Suppressor macrophage treated with lipopolysaccharide for 1 hour (primary cell): ENCODE measurements at regions not wholly inside any gene's neighbourhood (a gene's known extent, or its start where the extent isn't known, plus 50 kb on each side); places are given as distances from the start of the nearest gene placed in this dataset.
"Not testable (repeated sequence)": the region's sequence is repeated elsewhere in the genome, so short reads cannot be mapped to it uniquely, and the experiment has no call there.

Experiments
- DNase-seq, 3 donors: peaks; one replicate each; pipeline ENCODE4 v3.0.0-alpha.2; 2020 to 2022

DNA sequence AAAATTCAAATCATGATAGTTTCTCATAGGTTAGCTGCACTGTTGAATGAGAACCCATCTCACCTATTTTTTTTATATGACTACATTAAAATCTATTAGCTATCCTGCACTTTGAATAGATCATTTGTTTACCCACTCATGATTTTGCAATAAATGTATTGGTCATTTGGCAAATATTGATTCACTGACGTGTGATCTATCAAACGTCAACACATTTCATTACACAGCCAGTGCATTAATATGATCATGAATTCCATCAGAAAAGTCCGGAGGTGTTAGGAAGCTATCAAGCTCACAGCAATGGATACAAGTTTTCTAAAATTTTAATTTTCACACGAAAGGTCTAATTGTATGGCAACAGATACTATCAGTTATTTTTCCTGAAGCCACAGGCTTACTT, 128.2 kb upstream of the ID2 start:
- no peak for DNase-seq

DNA sequence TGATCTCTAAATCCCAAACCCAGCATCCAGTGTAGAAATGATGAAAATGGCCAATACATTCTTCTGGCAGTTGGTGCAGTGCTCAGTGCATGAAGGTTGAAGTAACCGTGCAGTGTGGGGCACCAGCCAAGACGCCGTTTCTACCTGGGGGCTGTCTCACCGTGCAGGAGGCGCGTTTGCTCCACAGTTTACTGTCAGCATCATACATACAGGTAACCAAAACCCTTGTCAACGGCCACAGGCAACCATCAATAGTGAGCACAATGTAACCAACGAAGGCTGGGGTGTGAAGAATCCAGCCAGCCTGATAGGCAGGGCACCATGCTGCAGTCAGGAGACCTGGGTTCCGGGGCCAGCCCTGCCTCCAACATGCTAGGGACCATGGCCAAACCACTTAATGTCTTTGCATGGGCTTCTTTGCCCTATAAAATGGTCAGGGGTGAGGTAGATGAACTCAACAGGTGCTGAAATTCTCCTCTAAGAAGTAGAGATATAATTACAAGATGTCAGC, 127.5 kb upstream of the ID2 start:
- no peak for DNase-seq

DNA sequence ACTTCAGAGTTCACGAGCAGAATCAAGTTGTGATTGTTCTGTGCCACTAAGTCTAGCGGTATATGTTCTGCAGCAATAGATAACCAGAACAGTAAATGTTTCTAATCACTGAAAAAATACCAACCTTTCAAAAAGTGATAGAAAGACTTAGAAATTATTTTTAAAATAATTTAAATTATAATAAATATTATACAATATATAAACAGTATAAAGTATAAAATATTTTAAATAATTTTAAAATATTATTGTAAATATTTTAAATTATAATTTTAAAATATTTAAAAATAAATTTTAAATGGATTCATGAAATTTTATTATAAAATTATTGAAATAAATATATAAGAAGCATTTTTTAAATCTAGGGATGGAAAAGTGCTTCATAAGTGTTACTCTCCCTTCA, 126.3 kb upstream of the ID2 start:
- DNase-seq = no peak

DNA sequence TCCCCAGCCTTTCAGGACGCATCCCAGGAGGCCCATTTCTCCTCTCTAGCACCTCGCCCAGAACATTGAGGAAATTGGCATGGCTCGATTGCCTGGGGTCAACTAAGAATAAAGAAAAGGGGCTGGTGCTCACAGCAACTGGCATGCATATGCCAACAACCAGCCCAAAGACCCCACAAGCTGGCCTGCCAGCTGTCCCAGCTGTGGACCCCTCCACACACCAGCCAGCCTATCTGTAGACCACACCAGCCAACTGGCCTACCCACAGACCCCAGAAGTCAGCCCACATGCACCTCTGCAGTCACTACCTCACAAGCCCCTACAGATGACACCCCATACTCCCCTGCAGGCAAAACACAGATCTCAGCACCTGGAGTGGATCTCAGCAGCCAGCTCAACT, 123.8 kb upstream of the ID2 start:
- no peak for DNase-seq

DNA sequence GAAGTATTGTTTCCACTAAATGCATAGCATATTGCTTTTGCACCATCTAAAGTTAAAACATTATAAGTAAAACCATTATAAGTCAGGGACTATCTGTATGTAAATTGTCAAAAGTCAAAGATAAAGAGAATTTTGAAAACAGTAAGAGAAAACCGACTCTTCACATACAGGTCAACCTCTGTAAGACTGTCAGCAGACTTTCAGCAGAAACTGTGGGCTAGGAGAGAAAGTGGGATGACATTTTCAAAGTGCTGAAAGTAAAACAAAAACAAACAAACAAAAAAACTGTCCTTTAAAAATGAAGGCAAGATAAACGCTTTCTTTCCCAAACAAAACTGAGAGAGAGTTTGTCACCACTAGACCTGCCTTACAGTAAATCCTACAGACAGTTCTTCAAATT, 122.9 kb upstream of the ID2 start:
- DNase-seq = no peak

DNA sequence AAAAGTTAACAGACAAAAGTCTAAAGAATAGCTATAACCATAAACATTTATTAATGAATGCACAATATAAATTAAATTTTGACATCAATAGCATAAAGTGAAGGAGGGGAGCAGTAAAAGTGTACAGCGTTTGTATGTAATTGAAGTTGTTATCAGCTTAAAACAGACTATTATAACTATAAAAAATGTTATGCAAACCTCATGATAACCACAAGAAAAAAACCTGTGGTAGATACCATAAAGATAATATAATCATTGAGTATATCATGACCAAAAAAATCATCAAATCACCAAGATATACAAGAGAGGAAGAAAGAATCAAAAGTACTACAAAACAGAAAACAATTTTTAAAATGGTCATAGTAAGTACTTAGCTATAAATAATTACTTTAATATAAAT, 122.1 kb upstream of the ID2 start:
- DNase-seq = no peak

DNA sequence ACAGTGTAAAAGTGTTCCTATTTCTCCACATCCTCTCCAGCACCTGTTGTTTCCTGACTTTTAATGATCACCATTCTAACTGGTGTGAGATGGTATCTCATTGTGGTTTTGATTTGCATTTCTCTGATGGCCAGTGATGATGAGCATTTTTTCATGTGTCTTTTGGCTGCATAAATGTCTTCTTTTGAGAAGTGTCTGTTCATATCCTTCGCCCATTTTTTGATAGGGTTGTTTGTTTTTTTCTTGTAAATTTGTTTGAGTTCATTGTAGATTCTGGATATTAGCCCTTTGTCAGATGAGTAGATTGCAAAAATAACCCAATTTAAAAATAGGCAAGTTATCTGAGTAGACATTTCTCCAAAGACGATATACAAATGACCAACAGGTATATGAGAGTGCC, 120.2 kb upstream of the ID2 start:
- DNase-seq = not testable (repeated sequence)

DNA sequence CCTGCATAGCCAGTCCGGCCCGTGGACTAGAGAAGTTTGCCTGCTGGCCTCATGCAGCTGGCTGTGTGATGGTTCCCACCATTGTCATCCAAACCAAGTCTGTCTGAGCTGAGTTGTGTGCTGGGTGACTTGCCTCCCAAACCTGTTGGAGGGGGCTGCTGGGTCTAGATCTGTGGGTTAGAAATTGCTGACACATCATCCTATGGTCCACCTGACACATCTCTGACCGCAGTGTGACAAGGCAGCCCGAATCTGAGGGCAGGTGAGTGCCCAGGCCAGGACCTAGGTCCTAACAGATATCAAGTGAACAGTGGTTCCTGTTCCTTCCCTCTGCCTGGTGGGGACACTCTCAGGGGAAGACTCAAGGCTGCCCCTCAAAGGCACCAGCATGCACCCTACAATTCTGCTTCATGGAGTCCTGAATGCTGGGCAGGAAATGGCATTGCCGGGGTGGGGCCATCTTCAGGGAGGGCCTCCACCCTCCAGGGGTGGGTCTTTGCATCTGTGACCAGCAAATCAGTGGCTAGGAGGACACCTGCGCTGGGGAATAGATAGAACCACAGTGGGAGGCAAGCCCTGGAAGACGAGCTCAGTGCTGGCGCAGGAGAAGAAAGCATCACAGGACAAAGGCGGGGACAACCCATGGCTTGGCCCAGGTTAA, 117.9 kb upstream of the ID2 start:
- DNase-seq = no peak

DNA sequence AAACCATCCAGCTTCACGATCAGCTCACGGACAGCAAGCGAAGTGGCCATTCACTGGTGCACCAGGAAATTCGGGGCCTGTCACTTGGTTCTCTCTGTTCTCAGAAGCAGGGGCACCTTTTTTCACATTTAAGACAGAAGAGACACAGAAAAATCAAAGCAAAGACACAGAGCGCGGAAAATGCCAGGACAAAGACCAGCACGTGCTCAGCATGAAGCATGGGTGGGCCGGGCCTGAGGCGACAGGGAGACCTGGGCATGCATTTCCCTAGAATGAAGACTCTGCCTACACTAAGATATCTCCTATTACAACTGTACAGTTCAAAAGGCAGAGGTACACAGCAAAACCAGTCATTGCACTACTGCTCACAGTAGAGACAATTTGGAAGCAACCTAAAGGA, 117.4 kb upstream of the ID2 start:
- no peak for DNase-seq

DNA sequence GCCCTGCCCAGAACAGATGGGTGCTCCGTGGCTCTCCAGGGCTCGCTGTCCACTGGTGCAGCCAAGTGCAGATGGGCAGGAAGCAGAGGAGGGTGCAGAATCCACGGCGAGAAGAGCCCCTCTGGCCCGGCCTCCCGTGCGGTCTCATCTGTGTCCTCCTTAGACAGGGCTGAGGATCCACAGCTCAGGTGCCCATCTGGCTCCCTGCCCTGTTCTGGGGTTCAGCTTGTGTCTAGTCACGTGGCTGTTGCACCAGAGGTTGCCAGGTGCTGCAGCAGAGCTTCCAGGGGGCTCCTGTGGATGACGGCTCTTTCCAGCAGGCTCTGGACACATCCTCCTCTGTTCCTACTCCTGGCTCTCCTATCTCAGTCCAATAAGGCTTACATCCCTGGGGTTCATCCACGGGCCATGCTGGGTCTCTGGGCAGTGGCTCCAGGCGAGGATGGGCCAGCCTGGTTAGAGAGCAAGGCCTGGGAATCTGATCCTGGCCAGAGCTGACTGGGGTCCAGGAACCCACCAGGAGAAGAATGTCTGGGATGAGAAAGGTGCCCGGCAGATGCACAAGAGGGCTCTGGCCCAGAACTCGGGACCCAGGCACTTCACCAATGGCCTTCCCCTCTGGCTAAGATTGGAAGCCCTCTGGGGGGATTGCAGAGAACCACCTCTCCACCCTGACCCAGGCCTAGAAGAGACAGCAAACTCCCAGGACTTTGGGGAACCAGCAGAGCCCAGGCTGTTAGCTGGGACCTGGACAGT, 116.3 kb upstream of the ID2 start:
- DNase-seq = no peak

DNA sequence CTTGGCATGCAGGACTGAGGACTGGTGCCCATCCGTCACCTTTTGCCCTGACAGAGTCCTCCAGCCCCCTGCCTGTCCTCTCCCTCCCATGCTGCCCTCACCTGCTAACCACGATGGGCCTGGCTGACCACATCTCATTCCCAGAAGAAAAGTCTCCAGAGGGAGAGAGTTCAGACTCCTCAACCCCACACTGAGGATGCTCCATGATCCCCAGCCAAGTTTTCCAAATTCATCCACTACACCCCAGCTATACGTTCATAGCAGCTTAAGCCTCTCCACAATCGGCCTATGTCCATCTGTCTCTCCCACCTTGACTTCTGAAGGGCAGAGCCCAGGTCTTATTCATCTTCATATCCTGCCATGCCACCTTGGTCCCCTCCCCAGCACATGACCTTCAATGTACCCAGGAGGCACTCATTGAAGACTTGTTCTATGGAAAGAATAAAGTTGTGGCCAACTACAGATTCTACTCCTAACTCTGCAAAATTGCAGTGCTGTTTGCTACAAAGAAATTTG, 115.6 kb upstream of the ID2 start:
- no peak for DNase-seq

DNA sequence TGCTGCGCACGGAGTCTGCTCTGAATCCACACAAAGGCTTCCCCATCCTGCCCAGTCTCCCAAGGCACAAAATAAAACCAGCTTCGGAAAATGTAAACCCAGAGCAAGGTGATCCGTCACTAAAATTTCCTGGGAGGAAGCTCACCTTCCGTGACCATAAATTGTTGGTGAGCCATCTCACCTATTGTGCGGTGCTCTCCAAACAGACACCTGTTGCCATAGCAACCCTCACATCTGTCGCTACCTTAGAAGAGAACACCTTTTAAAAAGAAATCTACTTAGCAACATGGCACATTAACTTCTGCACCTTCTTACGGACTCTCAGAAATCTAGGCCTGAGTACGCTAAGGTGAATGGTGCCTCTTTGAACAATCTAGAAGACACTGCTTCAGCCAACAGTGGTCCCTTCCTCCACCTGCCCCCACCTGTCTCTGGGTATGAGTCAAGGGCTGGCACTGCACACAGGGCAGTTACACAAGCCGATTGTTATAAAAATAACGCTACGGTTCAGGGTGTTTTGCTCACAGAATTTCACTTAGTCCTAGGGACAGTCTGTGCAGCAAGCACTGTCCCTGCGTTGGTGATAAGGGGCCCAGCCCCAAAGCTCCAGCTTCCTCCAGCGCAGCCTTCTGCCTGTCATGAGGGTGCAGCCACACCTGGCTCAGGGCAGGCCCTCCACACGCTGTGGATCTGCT, 114.9 kb upstream of the ID2 start:
- no peak for DNase-seq

DNA sequence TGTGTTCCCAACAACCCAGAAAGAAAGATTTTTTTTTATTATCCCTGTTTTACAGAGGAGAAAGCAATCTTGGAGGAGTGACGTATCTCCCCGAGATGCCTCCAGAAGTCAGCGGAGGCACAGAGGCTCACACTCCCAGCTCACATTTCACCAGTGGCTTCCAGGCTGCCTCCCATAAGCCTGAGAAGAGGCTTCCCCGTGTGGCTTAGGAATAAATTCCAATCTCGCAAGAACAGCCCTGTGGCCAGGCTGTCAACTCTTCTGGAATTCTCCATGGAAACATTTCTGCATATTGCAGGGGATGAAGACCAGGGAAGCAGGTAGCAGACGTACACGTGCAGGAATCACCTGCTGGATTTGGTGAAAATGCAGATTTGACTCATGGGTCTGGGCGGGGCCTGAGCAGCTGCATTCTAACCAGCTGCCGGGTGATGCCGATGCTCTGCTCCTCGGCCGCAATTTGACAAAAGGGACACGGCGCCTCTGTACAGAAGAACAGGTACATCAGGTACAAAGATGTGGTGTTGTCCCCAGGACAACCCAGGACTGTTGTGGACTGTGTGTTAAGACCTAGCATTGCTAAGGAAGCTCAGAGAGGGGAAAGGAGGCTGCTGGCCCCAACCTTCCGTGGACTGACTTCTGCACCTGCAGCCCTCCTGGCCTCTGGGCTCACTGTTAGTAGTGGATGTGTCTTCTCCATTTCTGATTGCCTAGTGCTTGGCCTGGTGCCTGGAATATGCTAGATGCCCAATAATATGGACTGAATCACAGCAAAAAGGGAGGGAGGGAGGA, 114.2 kb upstream of the ID2 start:
- DNase-seq = no peak

DNA sequence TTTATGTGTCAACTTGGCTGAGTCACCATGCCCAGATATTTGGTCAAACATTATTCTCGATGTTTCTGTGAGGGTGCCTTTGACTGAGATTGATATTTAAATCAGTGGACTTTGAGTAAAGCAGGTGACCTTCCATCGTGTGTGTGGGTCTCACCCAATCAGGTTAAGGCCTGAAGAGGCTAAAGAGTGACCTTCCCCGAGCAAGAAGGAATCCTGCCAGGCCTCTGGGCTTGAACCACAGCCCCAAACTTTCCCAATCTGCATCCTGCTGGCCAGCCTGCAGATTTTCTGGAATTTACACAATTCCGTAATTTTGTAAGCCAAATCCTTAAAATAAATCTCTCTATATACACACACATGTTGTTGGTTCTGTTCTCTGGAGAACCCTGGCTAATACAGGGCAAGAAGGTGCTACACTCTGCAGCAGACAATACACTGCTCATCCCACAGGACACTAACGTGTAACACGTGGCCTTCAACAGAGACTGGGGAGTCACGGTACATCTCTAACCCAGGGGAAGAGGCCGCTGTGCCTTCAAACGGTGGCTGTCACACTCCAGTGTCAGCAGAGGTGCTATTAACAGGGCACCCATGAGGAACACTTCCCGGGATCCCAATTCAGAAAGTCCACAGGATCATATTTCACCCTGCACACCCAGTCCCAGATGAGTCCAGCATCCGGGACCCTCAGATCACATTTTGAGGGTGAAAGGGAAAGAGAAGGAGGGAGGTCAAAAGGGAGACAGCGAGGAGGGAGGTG, 113.1 kb upstream of the ID2 start:
- DNase-seq = no peak

DNA sequence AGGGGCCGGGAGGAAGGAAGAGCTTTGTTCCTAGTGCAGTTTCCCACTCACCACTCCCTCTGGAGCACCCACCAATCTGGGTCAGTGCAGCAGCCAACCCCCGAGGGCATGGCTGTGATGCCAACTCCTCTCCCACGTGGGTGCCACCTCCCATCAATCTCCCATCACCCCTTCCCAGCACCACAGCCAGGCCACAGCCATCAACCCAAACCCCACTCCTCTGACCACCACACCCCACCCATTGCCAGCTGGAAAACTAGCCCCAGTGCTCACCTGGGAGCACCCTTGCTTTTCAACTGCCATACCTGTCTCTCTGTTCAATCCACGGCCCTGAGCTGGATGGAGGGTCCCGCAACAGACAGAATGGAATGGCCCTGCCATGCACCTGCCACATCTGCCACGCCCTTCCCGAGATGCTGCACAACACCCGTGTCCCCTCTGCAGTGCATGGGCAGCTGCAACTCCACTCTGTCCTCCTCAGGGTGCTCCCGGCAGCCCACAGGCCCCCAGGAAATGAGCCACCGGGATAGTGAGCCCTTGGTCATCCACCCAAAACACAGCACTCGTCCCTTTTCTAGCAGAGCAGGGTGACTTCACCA, 112.4 kb upstream of the ID2 start:
- no peak for DNase-seq

DNA sequence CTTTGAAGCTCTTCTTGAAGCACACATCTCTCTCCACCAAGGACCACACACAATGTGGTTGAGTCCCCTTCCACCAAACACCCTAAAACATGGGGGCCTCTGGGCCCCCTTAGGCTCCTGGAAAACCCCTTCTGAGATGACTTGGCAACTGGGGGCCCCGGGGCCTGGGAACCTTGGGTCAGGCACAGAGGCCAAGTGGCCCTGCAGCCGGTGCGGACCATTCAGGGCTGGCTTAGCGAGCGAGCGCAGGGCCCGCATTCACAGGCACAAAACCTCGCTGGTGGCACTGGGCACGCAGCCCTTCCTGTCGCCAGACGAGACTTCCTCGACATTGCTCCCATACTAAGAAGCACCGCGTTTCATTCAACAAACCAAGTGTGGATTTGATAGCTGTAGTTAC, 111.2 kb upstream of the ID2 start:
- DNase-seq = no peak

DNA sequence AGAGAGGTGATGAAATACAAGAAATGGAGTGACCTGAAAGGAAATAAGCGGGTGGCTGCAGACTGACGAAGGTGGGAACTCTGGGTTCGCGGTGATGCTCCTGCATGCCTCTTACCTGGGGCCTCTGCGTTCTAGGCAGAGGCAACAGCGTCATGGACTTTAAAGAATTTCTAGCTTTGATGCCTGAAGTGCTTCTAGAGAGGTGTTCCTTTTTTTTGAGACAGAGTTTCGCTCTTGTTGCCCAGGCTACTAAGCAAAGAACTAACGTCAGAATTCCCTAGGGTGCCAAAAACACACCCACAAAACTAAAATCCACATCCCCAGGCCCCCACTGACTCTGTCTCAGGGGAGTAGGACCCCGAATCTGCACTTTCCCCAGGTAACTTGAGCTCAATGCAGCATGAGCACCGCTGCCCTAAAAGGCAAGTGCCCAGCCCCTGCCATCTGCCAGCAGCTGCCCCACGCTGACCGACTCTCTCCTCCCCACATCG, 110.5 kb upstream of the ID2 start:
- DNase-seq = no peak

DNA sequence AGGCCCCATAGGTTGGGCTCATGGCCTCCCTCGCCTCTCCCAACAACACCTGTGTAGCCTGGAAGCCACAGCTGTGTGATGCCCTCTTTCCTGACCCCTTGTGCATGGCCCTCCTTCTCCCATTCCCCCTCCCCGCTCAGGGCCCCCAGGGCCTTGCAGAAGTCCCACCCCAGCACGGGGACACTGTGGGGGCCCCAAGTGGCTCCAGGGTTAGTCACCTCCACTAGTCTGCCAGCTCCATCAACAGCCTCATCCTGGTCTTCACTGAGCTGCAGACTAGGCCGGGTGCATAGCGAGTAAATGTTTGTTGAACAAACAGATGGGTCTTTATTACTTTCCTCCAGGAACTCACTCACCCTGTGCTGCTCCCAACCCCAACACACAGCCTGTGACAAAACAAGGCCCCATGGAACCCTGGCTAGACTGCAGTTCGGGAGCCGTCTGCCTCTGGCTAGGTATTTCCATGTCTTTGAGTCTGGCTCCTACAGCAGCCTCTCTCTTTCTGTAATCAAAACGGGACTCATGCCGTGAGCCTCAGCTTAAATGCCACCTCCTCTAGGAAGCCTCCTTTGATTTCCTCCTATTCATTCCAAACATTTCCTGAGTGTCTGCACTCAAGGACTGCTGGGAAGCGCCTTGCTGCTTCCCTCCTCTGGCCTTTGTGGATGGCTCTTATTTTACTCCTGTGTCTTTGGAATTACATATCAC, 109.9 kb upstream of the ID2 start:
- DNase-seq = no peak

DNA sequence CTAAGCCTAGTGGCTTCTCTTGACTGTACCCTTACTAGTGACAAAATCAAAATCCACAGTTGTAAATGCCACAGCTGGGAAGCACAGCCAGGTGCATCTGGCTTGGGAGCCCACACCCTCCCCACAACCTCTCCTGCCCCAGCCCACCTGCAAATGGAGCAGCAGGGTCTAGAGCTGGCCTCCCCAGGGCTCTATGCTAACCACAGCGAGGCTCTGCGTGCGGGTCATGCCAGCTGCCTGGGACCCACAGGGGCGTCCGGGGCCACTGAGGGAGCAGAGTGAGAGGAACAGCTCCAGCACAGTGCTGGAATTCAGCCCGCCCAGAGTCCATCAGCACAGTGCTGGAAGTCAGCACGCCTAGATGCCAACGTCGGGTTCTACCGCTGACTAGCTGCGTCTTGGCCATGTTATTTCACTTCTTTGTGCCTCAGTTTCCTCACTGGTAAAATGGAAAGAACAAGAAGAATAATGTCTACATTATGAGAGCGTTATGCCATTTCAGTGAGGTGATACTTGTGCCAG, 109.1 kb upstream of the ID2 start:
- no peak for DNase-seq

DNA sequence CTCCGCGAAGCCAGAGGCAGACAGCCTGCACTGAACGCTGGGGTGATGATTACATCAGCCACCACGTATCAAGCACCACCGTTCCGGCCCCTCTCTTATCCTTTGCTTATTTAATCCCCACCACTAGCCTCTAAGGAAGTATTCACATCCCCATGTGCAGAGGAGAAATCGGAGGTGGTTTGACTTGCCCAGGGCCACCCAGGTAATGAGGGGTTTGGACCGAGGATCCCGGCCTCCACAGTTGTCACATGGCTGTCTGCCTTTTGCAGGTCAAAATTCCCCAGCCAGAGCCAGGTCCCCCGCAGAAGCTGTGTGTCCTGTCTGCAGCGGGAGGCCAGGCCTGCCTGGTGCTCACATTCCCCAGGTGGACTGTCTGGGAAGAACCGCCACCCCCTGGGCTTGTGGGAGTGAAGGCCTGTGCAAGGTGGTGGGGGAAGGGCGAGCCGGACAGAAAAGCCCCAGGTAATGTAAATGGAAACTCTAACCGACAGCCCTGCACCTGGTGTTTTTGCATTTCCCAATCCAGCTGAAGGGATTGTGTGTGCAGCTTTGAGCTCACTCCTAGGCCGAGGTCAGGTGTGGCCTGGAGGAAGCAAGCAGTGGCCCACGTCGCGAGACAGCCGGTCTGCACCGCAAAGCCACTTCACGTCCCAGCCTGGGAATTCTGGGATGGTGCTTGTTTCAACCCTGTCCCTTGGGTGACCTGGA, 108.5 kb upstream of the ID2 start:
- no peak for DNase-seq
